ENCODE measurements at regions not wholly inside any gene's neighbourhood (a gene's known extent, or its start where the extent isn't known, plus 50 kb on each side); places are given as distances from the start of the nearest gene placed in this dataset.
A peak's percentile ranks its signal among the peaks of the same experiment; 100 is the strongest.

- TF ChIP-seq POLR2AphosphoS5 (IDR thresholded peaks at IDR 0.05; ENCODE audit: low read depth) = no peak
- TF ChIP-seq, protein P1, sequence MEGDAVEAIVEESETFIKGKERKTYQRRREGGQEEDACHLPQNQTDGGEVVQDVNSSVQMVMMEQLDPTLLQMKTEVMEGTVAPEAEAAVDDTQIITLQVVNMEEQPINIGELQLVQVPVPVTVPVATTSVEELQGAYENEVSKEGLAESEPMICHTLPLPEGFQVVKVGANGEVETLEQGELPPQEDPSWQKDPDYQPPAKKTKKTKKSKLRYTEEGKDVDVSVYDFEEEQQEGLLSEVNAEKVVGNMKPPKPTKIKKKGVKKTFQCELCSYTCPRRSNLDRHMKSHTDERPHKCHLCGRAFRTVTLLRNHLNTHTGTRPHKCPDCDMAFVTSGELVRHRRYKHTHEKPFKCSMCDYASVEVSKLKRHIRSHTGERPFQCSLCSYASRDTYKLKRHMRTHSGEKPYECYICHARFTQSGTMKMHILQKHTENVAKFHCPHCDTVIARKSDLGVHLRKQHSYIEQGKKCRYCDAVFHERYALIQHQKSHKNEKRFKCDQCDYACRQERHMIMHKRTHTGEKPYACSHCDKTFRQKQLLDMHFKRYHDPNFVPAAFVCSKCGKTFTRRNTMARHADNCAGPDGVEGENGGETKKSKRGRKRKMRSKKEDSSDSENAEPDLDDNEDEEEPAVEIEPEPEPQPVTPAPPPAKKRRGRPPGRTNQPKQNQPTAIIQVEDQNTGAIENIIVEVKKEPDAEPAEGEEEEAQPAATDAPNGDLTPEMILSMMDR (conservative IDR thresholded peaks at IDR 0.05; ENCODE audit: low read depth in 2 of 2) = peak in 1 of 2 experiments; percentile 64; a peak in 3 of 4 replicates
- no peak for TF ChIP-seq EZH2phosphoT487 (IDR thresholded peaks at IDR 0.05; ENCODE audit: unreplicated experiment)
- TF ChIP-seq EZH2 (IDR thresholded peaks at IDR 0.05; ENCODE audit: low read depth, unreplicated experiment) = no peak
- TF ChIP-seq REST (IDR thresholded peaks at IDR 0.05; ENCODE audit: unreplicated experiment) = no peak
- TF ChIP-seq CREB1 (CRISPR knock-in tag; IDR thresholded peaks at IDR 0.05; ENCODE audit: low read depth) = no peak
- TF ChIP-seq ZNF331 (CRISPR knock-in tag; IDR thresholded peaks at IDR 0.05; ENCODE audit: low read depth) = no peak
- TF ChIP-seq STAT1 (IDR thresholded peaks at IDR 0.05; ENCODE audit: unreplicated experiment) = no peak
- no peak for TF ChIP-seq ZNF462 (CRISPR knock-in tag; IDR thresholded peaks at IDR 0.05)
- TF ChIP-seq, protein P2, sequence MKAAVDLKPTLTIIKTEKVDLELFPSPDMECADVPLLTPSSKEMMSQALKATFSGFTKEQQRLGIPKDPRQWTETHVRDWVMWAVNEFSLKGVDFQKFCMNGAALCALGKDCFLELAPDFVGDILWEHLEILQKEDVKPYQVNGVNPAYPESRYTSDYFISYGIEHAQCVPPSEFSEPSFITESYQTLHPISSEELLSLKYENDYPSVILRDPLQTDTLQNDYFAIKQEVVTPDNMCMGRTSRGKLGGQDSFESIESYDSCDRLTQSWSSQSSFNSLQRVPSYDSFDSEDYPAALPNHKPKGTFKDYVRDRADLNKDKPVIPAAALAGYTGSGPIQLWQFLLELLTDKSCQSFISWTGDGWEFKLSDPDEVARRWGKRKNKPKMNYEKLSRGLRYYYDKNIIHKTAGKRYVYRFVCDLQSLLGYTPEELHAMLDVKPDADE (IDR thresholded peaks at IDR 0.05) = no peak
- no peak for TF ChIP-seq NANOG (IDR thresholded peaks at IDR 0.05; ENCODE audit: borderline replicate concordance)
Measured at GRCh38 chr12:74412606-74413230, 124.9 kb upstream of the ATXN7L3B start.

Data from GM23338 (cell line).